A673 (cell line): ENCODE measurements at regions not wholly inside any gene's neighbourhood (a gene's known extent, or its start where the extent isn't known, plus 50 kb on each side); places are given as distances from the start of the nearest gene placed in this dataset.

Source experiments
- BruUV-seq: library from RNA; stranded (reverse); fragments of 400-500 nt; replicated peaks from 2 replicates; lab custom pipeline; 2021; lab: Mats Ljungman, UMichigan
- CTCF ChIA-PET: fragments of 300-600 bp; sonication (Branson Sonifier 250); formaldehyde crosslinking; loops from one replicate; lab custom pipeline; 2022; ENCODE audit warnings: antibody characterized with exemption; lab: Charles Lee
- POLR2A ChIA-PET: fragments of 300-600 bp; sonication (Branson Sonifier 250); formaldehyde crosslinking; loops from one replicate; lab custom pipeline; 2022; ENCODE audit warnings: antibody characterized with exemption; ENCODE audit not compliant: low non-redundant PET; lab: Charles Lee
- DNase-seq: peaks from one replicate; pipeline ENCODE4 v3.0.0-alpha.2; 2015; ENCODE audit warnings: low spot score
- H3K27ac ChIP-seq: fragments of 200-600 bp; sonication (generic); 2 replicates; pipeline ENCODE4 v1.5.1; 2016; ENCODE audit warnings: mixed run types, low read depth, mild to moderate bottlenecking, mixed read lengths, antibody characterized with exemption, low read length; ENCODE audit not compliant: poor library complexity, severe bottlenecking
- H3K27me3 ChIP-seq: fragments of 200-600 bp; sonication (generic); replicated peaks from 2 replicates; pipeline ENCODE4 v1.6.1; 2017; ENCODE audit warnings: mixed run types, low read depth, mild to moderate bottlenecking, mixed read lengths, antibody characterized with exemption, low read length; ENCODE audit not compliant: insufficient read depth, poor library complexity
- H3K36me3 ChIP-seq: fragments of 200-600 bp; sonication (generic); 2 replicates; pipeline ENCODE4 v1.6.1; 2016; ENCODE audit warnings: mixed run types, mild to moderate bottlenecking, mixed read lengths, antibody characterized with exemption, low read length; ENCODE audit not compliant: insufficient read depth, poor library complexity, severe bottlenecking
- H3K4me1 ChIP-seq: fragments of 200-600 bp; sonication (generic); 2 replicates; pipeline ENCODE4 v1.6.1; 2017; ENCODE audit warnings: mixed run types, mild to moderate bottlenecking, mixed read lengths, antibody characterized with exemption, low read length; ENCODE audit not compliant: insufficient read depth, poor library complexity, severe bottlenecking
- H3K4me3 ChIP-seq: fragments of 200-600 bp; sonication (generic); 2 replicates; pipeline ENCODE4 v1.5.1; 2016; ENCODE audit warnings: low read depth, mixed run types, mild to moderate bottlenecking, mixed read lengths, low read length; ENCODE audit not compliant: poor library complexity, severe bottlenecking
- H3K9me3 ChIP-seq: fragments of 200-600 bp; sonication (generic); 2 replicates; pipeline ENCODE4 v1.6.1; 2016; ENCODE audit warnings: mixed run types, low read depth, mild to moderate bottlenecking, mixed read lengths, antibody characterized with exemption, low read length; ENCODE audit not compliant: poor library complexity, severe bottlenecking
- CTCF ChIP-seq: fragments of 300-800, 200-600 bp; sonication (generic); conservative IDR thresholded peaks from 2 replicates; pipeline ENCODE4 v1.5.1; 2017; ENCODE audit warnings: low read depth, mild to moderate bottlenecking, antibody characterized with exemption, low read length, moderate library complexity, mixed read lengths
- EZH2 ChIP-seq: fragments of 200-600 bp; sonication (generic); IDR thresholded peaks from 2 replicates; pipeline ENCODE4 v1.6.1; 2017; ENCODE audit warnings: borderline replicate concordance, low read depth, mild to moderate bottlenecking, mixed read lengths, antibody characterized with exemption, low read length; ENCODE audit not compliant: poor library complexity, severe bottlenecking
- intact Hi-C: fragments of 100-400 bp; cut with micrococcal nuclease; formaldehyde crosslinking; loops from one replicate; pipeline ENCODE4 v1.10.0; 2022; ENCODE audit not compliant: unreplicated experiment

- no peaks in the 10 kb centered on the region for H3K36me3 ChIP-seq
- H3K27ac ChIP-seq: no peak overlapping the region
- no peaks in the 10 kb centered on the region for H3K27me3 ChIP-seq
- no TSS peak for BruUV-seq
- no peak for DNase-seq
- no peaks in the 10 kb centered on the region for H3K4me1 ChIP-seq
- intact Hi-C loops: no loop called here
- no peaks in the 10 kb centered on the region for H3K9me3 ChIP-seq
- no peak overlapping the region for H3K4me3 ChIP-seq
- TF ChIP-seq EZH2 (no peak), CTCF (no peak)
- ChIA-PET CTCF (no interaction called here), POLR2A (no interaction called here)
Measured at GRCh38 chrX:125096469-125096868, 223.2 kb upstream of the TEX13C start.

GRCh38 chrX:125096870-125097269 is 222.8 kb upstream of the TEX13C start:
- ChIA-PET POLR2A (no interaction called here), CTCF (no interaction called here)
- BruUV-seq: no TSS peak
- H3K27me3 ChIP-seq: no peaks in the 10 kb centered on the region
- no peak for DNase-seq
- no peak overlapping the region for H3K27ac ChIP-seq
- intact Hi-C loops: no loop called here
- TF ChIP-seq CTCF (no peak), EZH2 (no peak)
- H3K4me3 ChIP-seq: no peak overlapping the region
- no peaks in the 10 kb centered on the region for H3K36me3 ChIP-seq
- H3K9me3 ChIP-seq: no peaks in the 10 kb centered on the region
- H3K4me1 ChIP-seq: no peaks in the 10 kb centered on the region

- H3K27me3 ChIP-seq: no peaks in the 10 kb centered on the region
- H3K36me3 ChIP-seq: no peaks in the 10 kb centered on the region
- DNase-seq: no peak
- ChIA-PET POLR2A (no interaction called here), CTCF (no interaction called here)
- no peaks in the 10 kb centered on the region for H3K9me3 ChIP-seq
- intact Hi-C loops: no loop called here
- H3K4me1 ChIP-seq: no peaks in the 10 kb centered on the region
- TF ChIP-seq EZH2 (no peak), CTCF (no peak)
- H3K4me3 ChIP-seq: no peak overlapping the region
- H3K27ac ChIP-seq: no peak overlapping the region
- BruUV-seq: no TSS peak
Measured at GRCh38 chrX:125101971-125102755, 217.5 kb upstream of the TEX13C start.
